ENCODE measurements at regions not wholly inside any gene's neighbourhood (a gene's known extent, or its start where the extent isn't known, plus 50 kb on each side); places are given as distances from the start of the nearest gene placed in this dataset.

DNA sequence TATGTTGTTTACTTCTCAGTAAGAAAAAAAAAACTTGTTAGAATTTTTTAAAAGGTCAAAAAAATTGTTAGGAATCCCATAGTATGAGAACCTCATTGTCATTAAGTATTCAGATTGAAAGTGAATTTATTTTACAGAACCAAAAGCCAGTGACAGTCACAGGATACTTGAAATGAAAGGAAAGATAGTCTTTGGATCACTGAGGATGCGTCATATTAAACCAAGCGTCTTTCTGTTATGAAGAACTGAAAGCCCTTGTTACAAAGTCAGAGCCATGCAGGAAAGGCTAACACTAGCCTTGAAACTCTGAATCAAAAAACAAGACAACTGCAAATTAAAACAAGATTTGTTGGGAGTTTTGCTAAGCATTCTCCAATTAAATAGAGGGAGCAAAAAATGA is 1348.0 kb upstream of the SLC10A2 start:
- Histone ChIP-seq H4K20me1 (replicated peaks; ENCODE audit: insufficient read depth) (no peaks in the 10 kb centered on the region), H3K79me2 (replicated peaks; ENCODE audit: insufficient read depth) (no peaks in the 10 kb centered on the region), H3K27ac (ENCODE audit: low read depth) (no peak overlapping the region), H3F3A (replicated peaks; ENCODE audit: low read depth) (no peaks in the 10 kb centered on the region), H3K27me3 (ENCODE audit: insufficient read depth) (no peaks in the 10 kb centered on the region), H3K4me2 (no peak overlapping the region), H3K4me1 (ENCODE audit: insufficient read depth) (no peaks in the 10 kb centered on the region), H3K9me2 (ENCODE audit: insufficient read depth) (no peaks in the 10 kb centered on the region), H3K36me3 (ENCODE audit: insufficient read depth) (no peaks in the 10 kb centered on the region), H2AFZ (no peak overlapping the region), H3K4me3 (no peak overlapping the region)
- no peaks in the 10 kb centered on the region for H3K4me1 Mint-ChIP-seq
- no peak overlapping the region; the same call in 1 of the 2 replicates for H3K27ac Mint-ChIP-seq
- no peak for TF ChIP-seq CREB1 (CRISPR knock-in tag; IDR thresholded peaks at IDR 0.05; ENCODE audit: low read depth)
- no peak for TF ChIP-seq EZH2phosphoT487 (IDR thresholded peaks at IDR 0.05; ENCODE audit: unreplicated experiment)
- TF ChIP-seq STAT1 (IDR thresholded peaks at IDR 0.05; ENCODE audit: unreplicated experiment), result no peak
- TF ChIP-seq, protein P1, sequence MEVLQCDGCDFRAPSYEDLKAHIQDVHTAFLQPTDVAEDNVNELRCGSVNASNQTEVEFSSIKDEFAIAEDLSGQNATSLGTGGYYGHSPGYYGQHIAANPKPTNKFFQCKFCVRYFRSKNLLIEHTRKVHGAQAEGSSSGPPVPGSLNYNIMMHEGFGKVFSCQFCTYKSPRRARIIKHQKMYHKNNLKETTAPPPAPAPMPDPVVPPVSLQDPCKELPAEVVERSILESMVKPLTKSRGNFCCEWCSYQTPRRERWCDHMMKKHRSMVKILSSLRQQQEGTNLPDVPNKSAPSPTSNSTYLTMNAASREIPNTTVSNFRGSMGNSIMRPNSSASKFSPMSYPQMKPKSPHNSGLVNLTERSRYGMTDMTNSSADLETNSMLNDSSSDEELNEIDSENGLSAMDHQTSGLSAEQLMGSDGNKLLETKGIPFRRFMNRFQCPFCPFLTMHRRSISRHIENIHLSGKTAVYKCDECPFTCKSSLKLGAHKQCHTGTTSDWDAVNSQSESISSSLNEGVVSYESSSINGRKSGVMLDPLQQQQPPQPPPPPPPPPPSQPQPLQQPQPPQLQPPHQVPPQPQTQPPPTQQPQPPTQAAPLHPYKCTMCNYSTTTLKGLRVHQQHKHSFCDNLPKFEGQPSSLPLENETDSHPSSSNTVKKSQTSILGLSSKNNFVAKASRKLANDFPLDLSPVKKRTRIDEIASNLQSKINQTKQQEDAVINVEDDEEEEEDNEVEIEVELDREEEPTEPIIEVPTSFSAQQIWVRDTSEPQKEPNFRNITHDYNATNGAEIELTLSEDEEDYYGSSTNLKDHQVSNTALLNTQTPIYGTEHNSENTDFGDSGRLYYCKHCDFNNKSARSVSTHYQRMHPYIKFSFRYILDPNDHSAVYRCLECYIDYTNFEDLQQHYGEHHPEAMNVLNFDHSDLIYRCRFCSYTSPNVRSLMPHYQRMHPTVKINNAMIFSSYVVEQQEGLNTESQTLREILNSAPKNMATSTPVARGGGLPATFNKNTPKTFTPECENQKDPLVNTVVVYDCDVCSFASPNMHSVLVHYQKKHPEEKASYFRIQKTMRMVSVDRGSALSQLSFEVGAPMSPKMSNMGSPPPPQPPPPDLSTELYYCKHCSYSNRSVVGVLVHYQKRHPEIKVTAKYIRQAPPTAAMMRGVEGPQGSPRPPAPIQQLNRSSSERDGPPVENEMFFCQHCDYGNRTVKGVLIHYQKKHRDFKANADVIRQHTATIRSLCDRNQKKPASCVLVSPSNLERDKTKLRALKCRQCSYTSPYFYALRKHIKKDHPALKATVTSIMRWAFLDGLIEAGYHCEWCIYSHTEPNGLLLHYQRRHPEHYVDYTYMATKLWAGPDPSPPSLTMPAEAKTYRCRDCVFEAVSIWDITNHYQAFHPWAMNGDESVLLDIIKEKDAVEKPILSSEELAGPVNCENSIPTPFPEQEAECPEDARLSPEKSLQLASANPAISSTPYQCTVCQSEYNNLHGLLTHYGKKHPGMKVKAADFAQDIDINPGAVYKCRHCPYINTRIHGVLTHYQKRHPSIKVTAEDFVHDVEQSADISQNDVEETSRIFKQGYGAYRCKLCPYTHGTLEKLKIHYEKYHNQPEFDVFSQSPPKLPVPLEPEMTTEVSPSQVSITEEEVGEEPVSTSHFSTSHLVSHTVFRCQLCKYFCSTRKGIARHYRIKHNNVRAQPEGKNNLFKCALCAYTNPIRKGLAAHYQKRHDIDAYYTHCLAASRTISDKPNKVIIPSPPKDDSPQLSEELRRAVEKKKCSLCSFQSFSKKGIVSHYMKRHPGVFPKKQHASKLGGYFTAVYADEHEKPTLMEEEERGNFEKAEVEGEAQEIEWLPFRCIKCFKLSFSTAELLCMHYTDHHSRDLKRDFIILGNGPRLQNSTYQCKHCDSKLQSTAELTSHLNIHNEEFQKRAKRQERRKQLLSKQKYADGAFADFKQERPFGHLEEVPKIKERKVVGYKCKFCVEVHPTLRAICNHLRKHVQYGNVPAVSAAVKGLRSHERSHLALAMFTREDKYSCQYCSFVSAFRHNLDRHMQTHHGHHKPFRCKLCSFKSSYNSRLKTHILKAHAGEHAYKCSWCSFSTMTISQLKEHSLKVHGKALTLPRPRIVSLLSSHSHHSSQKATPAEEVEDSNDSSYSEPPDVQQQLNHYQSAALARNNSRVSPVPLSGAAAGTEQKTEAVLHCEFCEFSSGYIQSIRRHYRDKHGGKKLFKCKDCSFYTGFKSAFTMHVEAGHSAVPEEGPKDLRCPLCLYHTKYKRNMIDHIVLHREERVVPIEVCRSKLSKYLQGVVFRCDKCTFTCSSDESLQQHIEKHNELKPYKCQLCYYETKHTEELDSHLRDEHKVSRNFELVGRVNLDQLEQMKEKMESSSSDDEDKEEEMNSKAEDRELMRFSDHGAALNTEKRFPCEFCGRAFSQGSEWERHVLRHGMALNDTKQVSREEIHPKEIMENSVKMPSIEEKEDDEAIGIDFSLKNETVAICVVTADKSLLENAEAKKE (CRISPR knock-in tag; IDR thresholded peaks at IDR 0.05), result no peak
- no peak for TF ChIP-seq EZH2 (IDR thresholded peaks at IDR 0.05; ENCODE audit: low read depth, unreplicated experiment)
- TF ChIP-seq, protein P2, sequence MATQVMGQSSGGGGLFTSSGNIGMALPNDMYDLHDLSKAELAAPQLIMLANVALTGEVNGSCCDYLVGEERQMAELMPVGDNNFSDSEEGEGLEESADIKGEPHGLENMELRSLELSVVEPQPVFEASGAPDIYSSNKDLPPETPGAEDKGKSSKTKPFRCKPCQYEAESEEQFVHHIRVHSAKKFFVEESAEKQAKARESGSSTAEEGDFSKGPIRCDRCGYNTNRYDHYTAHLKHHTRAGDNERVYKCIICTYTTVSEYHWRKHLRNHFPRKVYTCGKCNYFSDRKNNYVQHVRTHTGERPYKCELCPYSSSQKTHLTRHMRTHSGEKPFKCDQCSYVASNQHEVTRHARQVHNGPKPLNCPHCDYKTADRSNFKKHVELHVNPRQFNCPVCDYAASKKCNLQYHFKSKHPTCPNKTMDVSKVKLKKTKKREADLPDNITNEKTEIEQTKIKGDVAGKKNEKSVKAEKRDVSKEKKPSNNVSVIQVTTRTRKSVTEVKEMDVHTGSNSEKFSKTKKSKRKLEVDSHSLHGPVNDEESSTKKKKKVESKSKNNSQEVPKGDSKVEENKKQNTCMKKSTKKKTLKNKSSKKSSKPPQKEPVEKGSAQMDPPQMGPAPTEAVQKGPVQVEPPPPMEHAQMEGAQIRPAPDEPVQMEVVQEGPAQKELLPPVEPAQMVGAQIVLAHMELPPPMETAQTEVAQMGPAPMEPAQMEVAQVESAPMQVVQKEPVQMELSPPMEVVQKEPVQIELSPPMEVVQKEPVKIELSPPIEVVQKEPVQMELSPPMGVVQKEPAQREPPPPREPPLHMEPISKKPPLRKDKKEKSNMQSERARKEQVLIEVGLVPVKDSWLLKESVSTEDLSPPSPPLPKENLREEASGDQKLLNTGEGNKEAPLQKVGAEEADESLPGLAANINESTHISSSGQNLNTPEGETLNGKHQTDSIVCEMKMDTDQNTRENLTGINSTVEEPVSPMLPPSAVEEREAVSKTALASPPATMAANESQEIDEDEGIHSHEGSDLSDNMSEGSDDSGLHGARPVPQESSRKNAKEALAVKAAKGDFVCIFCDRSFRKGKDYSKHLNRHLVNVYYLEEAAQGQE (IDR thresholded peaks at IDR 0.05; ENCODE audit: unreplicated experiment), result no peak
- TF ChIP-seq POLR2AphosphoS5 (IDR thresholded peaks at IDR 0.05; ENCODE audit: low read depth), result no peak
- TF ChIP-seq, protein P3, sequence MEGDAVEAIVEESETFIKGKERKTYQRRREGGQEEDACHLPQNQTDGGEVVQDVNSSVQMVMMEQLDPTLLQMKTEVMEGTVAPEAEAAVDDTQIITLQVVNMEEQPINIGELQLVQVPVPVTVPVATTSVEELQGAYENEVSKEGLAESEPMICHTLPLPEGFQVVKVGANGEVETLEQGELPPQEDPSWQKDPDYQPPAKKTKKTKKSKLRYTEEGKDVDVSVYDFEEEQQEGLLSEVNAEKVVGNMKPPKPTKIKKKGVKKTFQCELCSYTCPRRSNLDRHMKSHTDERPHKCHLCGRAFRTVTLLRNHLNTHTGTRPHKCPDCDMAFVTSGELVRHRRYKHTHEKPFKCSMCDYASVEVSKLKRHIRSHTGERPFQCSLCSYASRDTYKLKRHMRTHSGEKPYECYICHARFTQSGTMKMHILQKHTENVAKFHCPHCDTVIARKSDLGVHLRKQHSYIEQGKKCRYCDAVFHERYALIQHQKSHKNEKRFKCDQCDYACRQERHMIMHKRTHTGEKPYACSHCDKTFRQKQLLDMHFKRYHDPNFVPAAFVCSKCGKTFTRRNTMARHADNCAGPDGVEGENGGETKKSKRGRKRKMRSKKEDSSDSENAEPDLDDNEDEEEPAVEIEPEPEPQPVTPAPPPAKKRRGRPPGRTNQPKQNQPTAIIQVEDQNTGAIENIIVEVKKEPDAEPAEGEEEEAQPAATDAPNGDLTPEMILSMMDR (conservative IDR thresholded peaks at IDR 0.05; ENCODE audit: low read depth in 2 of 2), result no peak
- TF ChIP-seq, protein P4, sequence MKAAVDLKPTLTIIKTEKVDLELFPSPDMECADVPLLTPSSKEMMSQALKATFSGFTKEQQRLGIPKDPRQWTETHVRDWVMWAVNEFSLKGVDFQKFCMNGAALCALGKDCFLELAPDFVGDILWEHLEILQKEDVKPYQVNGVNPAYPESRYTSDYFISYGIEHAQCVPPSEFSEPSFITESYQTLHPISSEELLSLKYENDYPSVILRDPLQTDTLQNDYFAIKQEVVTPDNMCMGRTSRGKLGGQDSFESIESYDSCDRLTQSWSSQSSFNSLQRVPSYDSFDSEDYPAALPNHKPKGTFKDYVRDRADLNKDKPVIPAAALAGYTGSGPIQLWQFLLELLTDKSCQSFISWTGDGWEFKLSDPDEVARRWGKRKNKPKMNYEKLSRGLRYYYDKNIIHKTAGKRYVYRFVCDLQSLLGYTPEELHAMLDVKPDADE (IDR thresholded peaks at IDR 0.05), result no peak
- TF ChIP-seq ZNF331 (CRISPR knock-in tag; IDR thresholded peaks at IDR 0.05; ENCODE audit: low read depth), result no peak
- no peak for TF ChIP-seq JUNB (IDR thresholded peaks at IDR 0.05; ENCODE audit: unreplicated experiment)
- TF ChIP-seq ZNF114 (CRISPR knock-in tag; IDR thresholded peaks at IDR 0.05), result no peak
- TF ChIP-seq NANOG (IDR thresholded peaks at IDR 0.05; ENCODE audit: borderline replicate concordance), result no peak
- ATAC-seq, result no peak
- no peak overlapping the region for H3K4me3 Mint-ChIP-seq
- no peaks in the 10 kb centered on the region for H3K36me3 Mint-ChIP-seq (ENCODE audit: low read depth)
- no peaks in the 10 kb centered on the region for H3K27me3 Mint-ChIP-seq (ENCODE audit: insufficient read depth, low read depth, poor library complexity)
- no peaks in the 10 kb centered on the region; the same call in 1 of the 3 replicates for H3K9me3 Mint-ChIP-seq
- DNase-seq (ENCODE audit: low spot score), result no peak

All from GM23338 (cell line).